ENCODE measurements at regions not wholly inside any gene's neighbourhood (a gene's known extent, or its start where the extent isn't known, plus 50 kb on each side); places are given as distances from the start of the nearest gene placed in this dataset.

GRCh38 chr5:89301321-89302025, 418.5 kb upstream of the MEF2C start:
- Mint-ChIP-seq H3K9me3 (no peaks in the 10 kb centered on the region), H3K4me1 (ENCODE audit: low read depth in 2 of 2) (no peaks in the 10 kb centered on the region), H3K27me3 (no peaks in the 10 kb centered on the region), H3K4me3 (no peak overlapping the region), H3K36me3 (no peaks in the 10 kb centered on the region), H3K27ac (no peak overlapping the region)
- ATAC-seq (no peak), DNase-seq (ENCODE audit: low spot score) (no peak)

- no peak for ATAC-seq
Measured at GRCh38 chr5:89300426-89300970, 417.5 kb upstream of the MEF2C start.

GRCh38 chr5:89299998-89300397, 417.0 kb upstream of the MEF2C start:
- no peaks in the 10 kb centered on the region for H3K36me3 Mint-ChIP-seq
- H3K4me3 Mint-ChIP-seq: no peak overlapping the region
- DNase-seq (ENCODE audit: low spot score) (no peak), ATAC-seq (no peak)
- H3K27ac Mint-ChIP-seq: no peak overlapping the region
- no peaks in the 10 kb centered on the region for H3K4me1 Mint-ChIP-seq (ENCODE audit: low read depth in 2 of 2)
- no peaks in the 10 kb centered on the region for H3K9me3 Mint-ChIP-seq
- no peaks in the 10 kb centered on the region for H3K27me3 Mint-ChIP-seq

More at GRCh38 chr5:89300426-89300970, 417.5 kb upstream of the MEF2C start:
- no peak for DNase-seq (ENCODE audit: low spot score)
- H3K27ac Mint-ChIP-seq: no peak overlapping the region
- H3K27me3 Mint-ChIP-seq: no peaks in the 10 kb centered on the region
- H3K36me3 Mint-ChIP-seq: no peaks in the 10 kb centered on the region
- H3K4me3 Mint-ChIP-seq: no peak overlapping the region
- H3K9me3 Mint-ChIP-seq: no peaks in the 10 kb centered on the region
- no peaks in the 10 kb centered on the region for H3K4me1 Mint-ChIP-seq (ENCODE audit: low read depth in 2 of 2)

- no peaks in the 10 kb centered on the region for H3K9me3 Mint-ChIP-seq
- peaks cover 0 to 3% of the 10 kb centered on the region in 2 donors for H3K27me3 Mint-ChIP-seq
- H3K36me3 Mint-ChIP-seq: no peaks in the 10 kb centered on the region
- no peak overlapping the region for H3K4me3 Mint-ChIP-seq
- DNase-seq (ENCODE audit: low spot score): no peak
- ATAC-seq: no peak
- H3K27ac Mint-ChIP-seq: no peak overlapping the region
- no peaks in the 10 kb centered on the region for H3K4me1 Mint-ChIP-seq (ENCODE audit: low read depth in 2 of 2)
Measured at GRCh38 chr5:89297066-89297465, 414.1 kb upstream of the MEF2C start.

- H3K36me3 Mint-ChIP-seq: no peaks in the 10 kb centered on the region
- H3K4me3 Mint-ChIP-seq: no peak overlapping the region
- DNase-seq (ENCODE audit: low spot score): no peak
- peaks cover 0 to 3% of the 10 kb centered on the region in 2 donors for H3K27me3 Mint-ChIP-seq
- no peaks in the 10 kb centered on the region for H3K4me1 Mint-ChIP-seq (ENCODE audit: low read depth in 2 of 2)
- no peaks in the 10 kb centered on the region for H3K9me3 Mint-ChIP-seq
- no peak for ATAC-seq
- H3K27ac Mint-ChIP-seq: no peak overlapping the region
Measured at GRCh38 chr5:89293810-89294209, 410.8 kb upstream of the MEF2C start.

GRCh38 chr5:89292487-89292886, 409.5 kb upstream of the MEF2C start:
- peaks cover 0 to 3% of the 10 kb centered on the region in 2 donors for H3K27me3 Mint-ChIP-seq
- no peaks in the 10 kb centered on the region for H3K4me1 Mint-ChIP-seq (ENCODE audit: low read depth in 2 of 2)
- H3K27ac Mint-ChIP-seq: no peak overlapping the region
- ATAC-seq (no peak), DNase-seq (ENCODE audit: low spot score) (no peak)
- no peak overlapping the region for H3K4me3 Mint-ChIP-seq
- H3K36me3 Mint-ChIP-seq: no peaks in the 10 kb centered on the region
- no peaks in the 10 kb centered on the region for H3K9me3 Mint-ChIP-seq

GRCh38 chr5:89289604-89290003, 406.6 kb upstream of the MEF2C start:
- no peak overlapping the region for H3K27ac Mint-ChIP-seq
- ATAC-seq (no peak), DNase-seq (ENCODE audit: low spot score) (no peak)
- no peaks in the 10 kb centered on the region for H3K9me3 Mint-ChIP-seq
- H3K27me3 Mint-ChIP-seq: peaks cover 0 to 3% of the 10 kb centered on the region in 2 donors
- H3K4me1 Mint-ChIP-seq (ENCODE audit: low read depth in 2 of 2): no peaks in the 10 kb centered on the region
- H3K4me3 Mint-ChIP-seq: no peak overlapping the region
- H3K36me3 Mint-ChIP-seq: no peaks in the 10 kb centered on the region

- Mint-ChIP-seq H3K9me3 (no peaks in the 10 kb centered on the region), H3K27me3 (no peaks in the 10 kb centered on the region), H3K4me1 (ENCODE audit: low read depth in 2 of 2) (no peaks in the 10 kb centered on the region), H3K27ac (no peak overlapping the region), H3K36me3 (no peaks in the 10 kb centered on the region), H3K4me3 (no peak overlapping the region)
- DNase-seq (ENCODE audit: low spot score) (no peak), ATAC-seq (no peak)
Measured at GRCh38 chr5:89287964-89288363, 405.0 kb upstream of the MEF2C start.

- H3K4me1 Mint-ChIP-seq (ENCODE audit: low read depth in 2 of 2): no peaks in the 10 kb centered on the region
- H3K27me3 Mint-ChIP-seq: no peaks in the 10 kb centered on the region
- no peak for ATAC-seq
- no peak overlapping the region for H3K4me3 Mint-ChIP-seq
- DNase-seq (ENCODE audit: low spot score): no peak
- no peaks in the 10 kb centered on the region for H3K9me3 Mint-ChIP-seq
- H3K36me3 Mint-ChIP-seq: no peaks in the 10 kb centered on the region
- H3K27ac Mint-ChIP-seq: no peak overlapping the region
Measured at GRCh38 chr5:89286320-89286719, 403.3 kb upstream of the MEF2C start.

- ATAC-seq (no peak), DNase-seq (ENCODE audit: low spot score) (no peak)
- Mint-ChIP-seq H3K27ac (no peak overlapping the region), H3K9me3 (peaks cover 3% of the 10 kb centered on the region), H3K4me1 (ENCODE audit: low read depth in 2 of 2) (no peaks in the 10 kb centered on the region), H3K36me3 (no peaks in the 10 kb centered on the region), H3K4me3 (no peak overlapping the region), H3K27me3 (peaks cover 0 to 2% of the 10 kb centered on the region in 2 donors)
Measured at GRCh38 chr5:89283728-89284493, 400.9 kb upstream of the MEF2C start.

- ATAC-seq (no peak), DNase-seq (ENCODE audit: low spot score) (no peak)
- Mint-ChIP-seq H3K27me3 (peaks cover 0 to 5% of the 10 kb centered on the region in 2 donors), H3K27ac (no peak overlapping the region), H3K9me3 (peaks cover 3% of the 10 kb centered on the region), H3K4me3 (no peak overlapping the region), H3K4me1 (ENCODE audit: low read depth in 2 of 2) (no peaks in the 10 kb centered on the region), H3K36me3 (peaks cover 4% of the 10 kb centered on the region)
Measured at GRCh38 chr5:89282554-89283510, 399.8 kb upstream of the MEF2C start.

GRCh38 chr5:89281766-89282553, 399.0 kb upstream of the MEF2C start:
- H3K4me1 Mint-ChIP-seq (ENCODE audit: low read depth in 2 of 2): no peaks in the 10 kb centered on the region
- no peak overlapping the region for H3K4me3 Mint-ChIP-seq

GRCh38 chr5:89281211-89281610, 398.2 kb upstream of the MEF2C start:
- DNase-seq (ENCODE audit: low spot score) (no peak), ATAC-seq (no peak)
- H3K27ac Mint-ChIP-seq: no peak overlapping the region
- no peak overlapping the region for H3K4me3 Mint-ChIP-seq
- peaks cover 4% of the 10 kb centered on the region for H3K36me3 Mint-ChIP-seq
- H3K4me1 Mint-ChIP-seq (ENCODE audit: low read depth in 2 of 2): no peaks in the 10 kb centered on the region
- H3K27me3 Mint-ChIP-seq: peaks cover 0 to 5% of the 10 kb centered on the region in 2 donors
- H3K9me3 Mint-ChIP-seq: peaks cover 6% of the 10 kb centered on the region

More at GRCh38 chr5:89281766-89282553, 399.0 kb upstream of the MEF2C start:
- Mint-ChIP-seq H3K27ac (no peak overlapping the region), H3K27me3 (peaks cover 0 to 5% of the 10 kb centered on the region in 2 donors), H3K9me3 (peaks cover 6% of the 10 kb centered on the region), H3K36me3 (peaks cover 4% of the 10 kb centered on the region)
- no peak for DNase-seq (ENCODE audit: low spot score)
- no peak for ATAC-seq
